ENCODE measurements at regions not wholly inside any gene's neighbourhood (a gene's known extent, or its start where the extent isn't known, plus 50 kb on each side); places are given as distances from the start of the nearest gene placed in this dataset.

GRCh38 chr3:96619475-96619874 lies 194.9 kb upstream of the EPHA6 start:
- TF ChIP-seq POLR2AphosphoS5 (IDR thresholded peaks at IDR 0.05; ENCODE audit: insufficient read depth, low read depth, low read length), result no peak
- TF ChIP-seq GATA2 (IDR thresholded peaks at IDR 0.05; ENCODE audit: insufficient read depth, insufficient read length, low read depth, low read length), result no peak
- TF ChIP-seq CTCF (IDR thresholded peaks at IDR 0.05; ENCODE audit: extremely low read depth in 1 of 2, insufficient read depth in 1 of 2, low read depth in 1 of 2, low read length in 2 of 2), result no peak
- TF ChIP-seq MAX (IDR thresholded peaks at IDR 0.05; ENCODE audit: insufficient read depth, insufficient read length), result no peak
- no peak for TF ChIP-seq JUN (IDR thresholded peaks at IDR 0.05; ENCODE audit: borderline replicate concordance, insufficient read depth, insufficient read length, low read depth)
- no peak for TF ChIP-seq POLR2A (IDR thresholded peaks at IDR 0.05; ENCODE audit: low read depth, low read length)
- no peak for TF ChIP-seq MYC (IDR thresholded peaks at IDR 0.05; ENCODE audit: low read depth, low read length)
- no peak for TF ChIP-seq FOS (IDR thresholded peaks at IDR 0.05; ENCODE audit: borderline replicate concordance, insufficient read depth, low read length)
- H4K20me1 ChIP-seq (replicated peaks; ENCODE audit: control insufficient read depth, extremely low read depth, insufficient read depth, low read length), result no peaks in the 10 kb centered on the region
- CTCF ChIA-PET, result no interaction called here
- intact Hi-C loops (cut with micrococcal nuclease) (no loop called here), dilution Hi-C loops (cut with MboI; ENCODE audit: extremely low pct_ligation_motif_present, low sequenced_read_pairs) (no loop called here)
- H3K9me3 ChIP-seq (replicated peaks; ENCODE audit: control insufficient read depth, insufficient read depth, low read length), result no peaks in the 10 kb centered on the region
- H3K4me3 ChIP-seq (replicated peaks in 1 of 3; ENCODE audit: insufficient read depth in 1 of 3, low read depth in 1 of 3, low read length in 3 of 3), result no peak overlapping the region
- H3K4me2 ChIP-seq (ENCODE audit: insufficient read depth, low read length), result no peak overlapping the region
- no peaks in the 10 kb centered on the region for H3K27me3 ChIP-seq (ENCODE audit: control insufficient read depth in 2 of 2, insufficient read depth in 2 of 2, low read length in 2 of 2)
- H3K36me3 ChIP-seq (ENCODE audit: control insufficient read depth in 2 of 2, extremely low read depth in 1 of 2, insufficient read depth in 2 of 2, low read length in 2 of 2), result no peaks in the 10 kb centered on the region
- no peaks in the 10 kb centered on the region for H3K79me2 ChIP-seq (ENCODE audit: control insufficient read depth, insufficient read depth, low read length)
- no peak overlapping the region for H3K9ac ChIP-seq (replicated peaks; ENCODE audit: extremely low read depth, insufficient read depth, low read length)
- POLR2A ChIA-PET, result no interaction called here
- H3K4me1 ChIP-seq (ENCODE audit: control insufficient read depth, extremely low read depth, insufficient read depth, low read length), result no peaks in the 10 kb centered on the region
- BruUV-seq (replicated peaks), result no TSS peak
- DNase-seq (ENCODE audit: low read depth, low spot score), result no peak
- H3K27ac ChIP-seq (ENCODE audit: insufficient read depth, low read depth, low read length), result no peak overlapping the region
- no peak overlapping the region for H2AFZ ChIP-seq (ENCODE audit: low read depth, low read length)
- no peaks in the 10 kb centered on the region for H3K9me1 ChIP-seq (replicated peaks; ENCODE audit: control insufficient read depth, extremely low read depth, insufficient read depth, low read length)
- no peak for FAIRE-seq

All from endothelial cell of umbilical vein (primary cell).